ENCODE measurements at regions not wholly inside any gene's neighbourhood (a gene's known extent, or its start where the extent isn't known, plus 50 kb on each side); places are given as distances from the start of the nearest gene placed in this dataset.

GRCh38 chr7:132732321-132732865 lies 156.1 kb upstream of the PLXNA4 start:
- TF ChIP-seq FOXA1 (IDR thresholded peaks at IDR 0.05) = no peak
- TF ChIP-seq ELF4 (IDR thresholded peaks at IDR 0.05) = no peak
- TF ChIP-seq FOXM1 (IDR thresholded peaks at IDR 0.05; ENCODE audit: borderline replicate concordance) = no peak
- TF ChIP-seq ZNF384 (IDR thresholded peaks at IDR 0.05) = no peak
- TF ChIP-seq SUZ12 (IDR thresholded peaks at IDR 0.05) = no peak
- TF ChIP-seq FOXK2 (IDR thresholded peaks at IDR 0.05) = no peak
- TF ChIP-seq, protein P1, sequence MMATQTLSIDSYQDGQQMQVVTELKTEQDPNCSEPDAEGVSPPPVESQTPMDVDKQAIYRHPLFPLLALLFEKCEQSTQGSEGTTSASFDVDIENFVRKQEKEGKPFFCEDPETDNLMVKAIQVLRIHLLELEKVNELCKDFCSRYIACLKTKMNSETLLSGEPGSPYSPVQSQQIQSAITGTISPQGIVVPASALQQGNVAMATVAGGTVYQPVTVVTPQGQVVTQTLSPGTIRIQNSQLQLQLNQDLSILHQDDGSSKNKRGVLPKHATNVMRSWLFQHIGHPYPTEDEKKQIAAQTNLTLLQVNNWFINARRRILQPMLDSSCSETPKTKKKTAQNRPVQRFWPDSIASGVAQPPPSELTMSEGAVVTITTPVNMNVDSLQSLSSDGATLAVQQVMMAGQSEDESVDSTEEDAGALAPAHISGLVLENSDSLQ (IDR thresholded peaks at IDR 0.05) = no peak
- no peak for TF ChIP-seq TARDBP (IDR thresholded peaks at IDR 0.05)
- no peak for TF ChIP-seq BHLHE40 (IDR thresholded peaks at IDR 0.05; ENCODE audit: borderline replicate concordance)
- TF ChIP-seq CTBP1 (IDR thresholded peaks at IDR 0.05; ENCODE audit: borderline replicate concordance) = no peak
- no peak for TF ChIP-seq NFRKB (IDR thresholded peaks at IDR 0.05)

Data from HEK293T (cell line).